Activated T-cell treated with anti-CD3 and anti-CD28 coated beads, Interleukin-2, amount 50 U/mL, for 72 hours (primary cell): ENCODE measurements at regions not wholly inside any gene's neighbourhood (a gene's known extent, or its start where the extent isn't known, plus 50 kb on each side); places are given as distances from the start of the nearest gene placed in this dataset.

Experiments used
- ATAC-seq, 2 donors: fragments of 150-1000 bp; cut with Tn5 transposase; replicated peaks in 1 of 2; 2 replicates each; pipeline ENCODE4 v1.10.0; 2021; ENCODE audit warnings: moderate library complexity in 2 of 2, mild to moderate bottlenecking in 1 of 2
- DNase-seq, 2 donors: peaks; one replicate each; pipeline ENCODE4 v3.0.0; 2021 to 2022; ENCODE audit warnings: mixed read lengths in 1 of 2
- H3K27ac Mint-ChIP-seq: one replicate; pipeline ENCODE4 v1.8.0; 2022; ENCODE audit warnings: mild to moderate bottlenecking, moderate library complexity, mixed read lengths
- H3K27me3 Mint-ChIP-seq: one replicate; pipeline ENCODE4 v1.8.0; 2022; ENCODE audit warnings: low read depth, mixed read lengths
- H3K36me3 Mint-ChIP-seq, 2 donors: one replicate each; pipeline ENCODE4 v1.8.0; 2022; ENCODE audit warnings: mixed read lengths in 2 of 2, mild to moderate bottlenecking in 1 of 2; ENCODE audit not compliant: insufficient read depth in 2 of 2
- H3K4me1 Mint-ChIP-seq: one replicate; pipeline ENCODE4 v1.8.0; 2022; ENCODE audit warnings: low read depth, mixed read lengths
- H3K4me3 Mint-ChIP-seq, 2 donors: one replicate each; pipeline ENCODE4 v1.8.0; 2022; ENCODE audit warnings: mild to moderate bottlenecking in 2 of 2, mixed read lengths in 2 of 2, moderate library complexity in 2 of 2
- H3K9me3 Mint-ChIP-seq, 2 donors: one replicate each; pipeline ENCODE4 v1.8.0; 2022; ENCODE audit warnings: mixed read lengths in 2 of 2

- Mint-ChIP-seq H3K4me3 (no peak overlapping the region), H3K36me3 (no peaks in the 10 kb centered on the region), H3K27me3 (peaks cover 40% of the 10 kb centered on the region), H3K4me1 (no peaks in the 10 kb centered on the region), H3K27ac (no peak overlapping the region), H3K9me3 (no peaks in the 10 kb centered on the region)
- ATAC-seq, result no peak
- no peak for DNase-seq
Measured at GRCh38 chr2:176533505-176534193, 264.4 kb downstream of the MTX2 start.

GRCh38 chr2:176534798-176535466 is 265.7 kb downstream of the MTX2 start:
- DNase-seq (no peak), ATAC-seq (no peak)
- no peaks in the 10 kb centered on the region for H3K36me3 Mint-ChIP-seq

GRCh38 chr2:176535467-176536113 is 266.3 kb downstream of the MTX2 start:
- ATAC-seq (no peak), DNase-seq (no peak)
- Mint-ChIP-seq H3K4me1 (no peaks in the 10 kb centered on the region), H3K9me3 (no peaks in the 10 kb centered on the region), H3K36me3 (no peaks in the 10 kb centered on the region), H3K27me3 (peaks cover 34% of the 10 kb centered on the region), H3K27ac (no peak overlapping the region), H3K4me3 (no peak overlapping the region)

More at GRCh38 chr2:176534798-176535466, 265.7 kb downstream of the MTX2 start:
- H3K4me1 Mint-ChIP-seq, result no peaks in the 10 kb centered on the region
- peaks cover 32% of the 10 kb centered on the region for H3K27me3 Mint-ChIP-seq
- no peak overlapping the region for H3K4me3 Mint-ChIP-seq
- H3K9me3 Mint-ChIP-seq, result no peaks in the 10 kb centered on the region
- H3K27ac Mint-ChIP-seq, result no peak overlapping the region

GRCh38 chr2:176536439-176537133 is 267.3 kb downstream of the MTX2 start:
- Mint-ChIP-seq H3K36me3 (no peaks in the 10 kb centered on the region), H3K4me1 (no peaks in the 10 kb centered on the region), H3K4me3 (no peak overlapping the region), H3K27me3 (peaks cover 36% of the 10 kb centered on the region), H3K27ac (no peak overlapping the region), H3K9me3 (no peaks in the 10 kb centered on the region)
- ATAC-seq (no peak), DNase-seq (no peak)

GRCh38 chr2:176537932-176538331 is 268.7 kb downstream of the MTX2 start:
- Mint-ChIP-seq H3K4me3 (no peak overlapping the region), H3K9me3 (no peaks in the 10 kb centered on the region), H3K27me3 (peaks cover 39% of the 10 kb centered on the region), H3K36me3 (no peaks in the 10 kb centered on the region), H3K27ac (no peak overlapping the region), H3K4me1 (no peaks in the 10 kb centered on the region)
- DNase-seq, result no peak
- no peak for ATAC-seq

GRCh38 chr2:176540995-176541394 is 271.8 kb downstream of the MTX2 start:
- Mint-ChIP-seq H3K27me3 (peaks cover 27% of the 10 kb centered on the region), H3K27ac (no peak overlapping the region)

GRCh38 chr2:176542476-176542875 is 273.2 kb downstream of the MTX2 start:
- no peak overlapping the region for H3K27ac Mint-ChIP-seq
- DNase-seq, result no peak
- no peaks in the 10 kb centered on the region for H3K4me1 Mint-ChIP-seq
- no peak overlapping the region for H3K4me3 Mint-ChIP-seq
- H3K27me3 Mint-ChIP-seq, result peaks cover 33% of the 10 kb centered on the region
- no peak for ATAC-seq
- H3K36me3 Mint-ChIP-seq, result no peaks in the 10 kb centered on the region
- H3K9me3 Mint-ChIP-seq, result no peaks in the 10 kb centered on the region

More at GRCh38 chr2:176540995-176541394, 271.8 kb downstream of the MTX2 start:
- DNase-seq (no peak), ATAC-seq (no peak)
- H3K36me3 Mint-ChIP-seq, result no peaks in the 10 kb centered on the region
- H3K9me3 Mint-ChIP-seq, result no peaks in the 10 kb centered on the region
- H3K4me3 Mint-ChIP-seq, result no peak overlapping the region
- H3K4me1 Mint-ChIP-seq, result no peaks in the 10 kb centered on the region

- no peaks in the 10 kb centered on the region for H3K36me3 Mint-ChIP-seq
- no peak for ATAC-seq
Measured at GRCh38 chr2:176544557-176544956, 275.3 kb downstream of the MTX2 start.

GRCh38 chr2:176544991-176545956 is 276.0 kb downstream of the MTX2 start:
- H3K27me3 Mint-ChIP-seq, result peaks cover 33% of the 10 kb centered on the region
- no peaks in the 10 kb centered on the region for H3K4me1 Mint-ChIP-seq
- H3K27ac Mint-ChIP-seq, result no peak overlapping the region
- ATAC-seq (no peak), DNase-seq (no peak)
- no peak overlapping the region for H3K4me3 Mint-ChIP-seq
- no peaks in the 10 kb centered on the region for H3K9me3 Mint-ChIP-seq
- no peaks in the 10 kb centered on the region for H3K36me3 Mint-ChIP-seq

More at GRCh38 chr2:176544557-176544956, 275.3 kb downstream of the MTX2 start:
- Mint-ChIP-seq H3K4me3 (no peak overlapping the region), H3K27me3 (peaks cover 33% of the 10 kb centered on the region), H3K9me3 (no peaks in the 10 kb centered on the region), H3K27ac (no peak overlapping the region), H3K4me1 (no peaks in the 10 kb centered on the region)
- DNase-seq, result no peak

- H3K9me3 Mint-ChIP-seq, result no peaks in the 10 kb centered on the region
- no peaks in the 10 kb centered on the region for H3K36me3 Mint-ChIP-seq
- H3K27me3 Mint-ChIP-seq, result peaks cover 29% of the 10 kb centered on the region
- no peak for ATAC-seq
- no peaks in the 10 kb centered on the region for H3K4me1 Mint-ChIP-seq
- DNase-seq, result no peak
- no peak overlapping the region for H3K27ac Mint-ChIP-seq
- no peak overlapping the region for H3K4me3 Mint-ChIP-seq
Measured at GRCh38 chr2:176546550-176546949, 277.3 kb downstream of the MTX2 start.

- H3K36me3 Mint-ChIP-seq, result no peaks in the 10 kb centered on the region
- H3K9me3 Mint-ChIP-seq, result no peaks in the 10 kb centered on the region
- no peak overlapping the region for H3K27ac Mint-ChIP-seq
- peaks cover 47% of the 10 kb centered on the region for H3K27me3 Mint-ChIP-seq
- H3K4me1 Mint-ChIP-seq, result peaks cover 13% of the 10 kb centered on the region
- DNase-seq (no peak), ATAC-seq (no peak)
- no peak overlapping the region for H3K4me3 Mint-ChIP-seq
Measured at GRCh38 chr2:176552501-176553135, 283.4 kb downstream of the MTX2 start.

- Mint-ChIP-seq H3K36me3 (no peaks in the 10 kb centered on the region), H3K9me3 (no peaks in the 10 kb centered on the region), H3K27me3 (peaks cover 58% of the 10 kb centered on the region), H3K4me3 (peak overlapping the region; percentile 85 to 90), H3K27ac (no peak overlapping the region), H3K4me1 (peaks cover 13% of the 10 kb centered on the region)
- ATAC-seq (peak; percentile 65 to 77), DNase-seq (peak; percentile 24 to 43)
Measured at GRCh38 chr2:176553685-176554100, 284.5 kb downstream of the MTX2 start.
